Hematopoietic multipotent progenitor cell (in vitro differentiated cells): ENCODE measurements at regions not wholly inside any gene's neighbourhood (a gene's known extent, or its start where the extent isn't known, plus 50 kb on each side); places are given as distances from the start of the nearest gene placed in this dataset.
A peak's percentile ranks its signal among the peaks of the same experiment; 100 is the strongest.
"Not testable (repeated sequence)": the region's sequence is repeated elsewhere in the genome, so short reads cannot be mapped to it uniquely, and the experiment has no call there.

Experiments used
- DNase-seq, 3 donors: peaks; one replicate each; pipeline ENCODE4 v3.0.0-alpha.2; 2011 to 2015; ENCODE audit warnings: low read depth in 2 of 3, low spot score in 2 of 3

- DNase-seq: no peak
Measured at GRCh38 chr20:12112665-12113064, 195.0 kb downstream of the BTBD3 start.

DNA sequence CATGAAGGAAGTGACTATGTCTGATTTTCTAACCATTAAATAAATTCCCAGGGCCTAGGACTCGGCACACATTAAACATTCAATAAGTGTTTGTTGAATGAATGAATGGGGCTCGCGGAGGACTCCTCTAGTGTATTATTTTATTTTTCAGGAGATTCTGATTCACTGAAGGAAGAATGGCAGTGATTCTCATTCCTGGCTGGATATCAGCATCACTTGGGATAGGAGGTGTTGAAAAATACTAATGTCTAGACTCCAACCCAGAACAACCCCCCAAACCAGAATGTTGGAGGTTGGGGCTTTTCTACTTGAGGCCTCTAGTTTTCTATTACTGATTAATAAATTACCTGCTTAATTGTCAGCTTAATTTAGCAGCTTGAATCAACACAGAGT lies 195.4 kb downstream of the BTBD3 start:
- DNase-seq: no peak

DNA sequence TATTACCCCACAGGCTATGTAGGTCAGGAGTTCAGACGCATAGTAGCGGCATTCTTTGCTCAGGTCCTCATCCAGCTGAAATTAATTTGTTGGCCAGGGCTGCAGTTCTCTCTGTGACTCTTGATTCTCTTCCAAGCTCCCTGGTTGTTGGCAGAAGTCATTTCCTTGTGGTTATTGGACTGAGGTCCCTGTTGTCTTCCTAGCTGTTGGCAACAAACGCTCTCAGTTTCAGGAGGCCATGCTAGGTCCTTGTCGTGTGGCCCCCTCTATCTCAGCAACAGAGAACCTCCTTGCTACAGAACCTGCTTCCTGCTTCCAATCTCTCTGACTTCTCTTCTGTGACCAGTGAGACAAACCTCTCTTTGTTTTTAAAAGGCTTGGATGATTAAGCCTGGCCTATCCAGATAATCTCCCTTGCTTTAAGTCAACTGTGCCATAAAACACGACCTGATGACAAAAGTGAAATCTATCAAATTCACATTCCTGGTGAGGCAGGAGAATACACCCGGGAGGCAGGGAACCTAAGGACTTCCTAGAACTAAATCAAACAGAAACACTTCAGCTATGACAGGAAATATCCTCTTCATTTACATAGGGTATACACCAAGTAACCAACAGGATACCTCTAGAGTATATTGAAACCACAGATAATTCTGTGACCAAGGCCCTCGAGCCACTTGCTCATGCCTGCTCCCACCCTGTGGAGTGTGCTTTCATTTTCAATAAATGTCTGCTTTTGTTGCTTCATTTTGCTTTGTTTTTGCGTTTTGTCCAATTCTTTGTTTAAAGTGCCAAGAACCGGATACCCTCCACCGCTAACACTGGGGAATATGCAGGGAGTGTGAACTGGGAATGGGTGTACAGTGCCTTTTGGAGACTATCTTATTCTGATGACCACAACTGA lies 196.0 kb downstream of the BTBD3 start:
- DNase-seq: peak in 1 of 3 donors; percentile 32

GRCh38 chr20:12129114-12129513 lies 211.4 kb downstream of the BTBD3 start:
- DNase-seq: not testable (repeated sequence)

DNA sequence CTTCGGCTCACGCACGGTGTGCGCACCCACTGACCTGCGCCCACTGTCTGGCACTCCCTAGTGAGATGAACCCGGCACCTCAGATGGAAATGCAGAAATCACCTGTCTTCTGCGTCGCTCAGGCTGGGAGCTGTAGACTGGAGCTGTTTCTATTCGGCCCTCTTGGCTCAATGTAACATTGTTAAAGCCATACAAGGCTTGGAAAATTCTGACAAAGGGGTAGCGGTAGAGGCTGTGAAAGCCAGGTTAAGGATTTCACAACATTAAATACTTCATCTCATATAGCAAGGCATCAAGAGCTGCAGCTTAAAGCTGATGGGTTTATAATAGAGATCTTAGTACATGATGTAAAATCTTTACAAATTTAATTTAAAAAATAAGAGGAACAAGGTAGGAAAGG lies 211.8 kb downstream of the BTBD3 start:
- DNase-seq: not testable (repeated sequence)

- DNase-seq: no peak
Measured at GRCh38 chr20:12130781-12131180, 213.1 kb downstream of the BTBD3 start.

- DNase-seq: no peak
Measured at GRCh38 chr20:12133553-12133952, 215.9 kb downstream of the BTBD3 start.

- DNase-seq: not testable (repeated sequence)
Measured at GRCh38 chr20:12145951-12146350, 228.3 kb downstream of the BTBD3 start.

GRCh38 chr20:12152996-12153395 lies 235.3 kb downstream of the BTBD3 start:
- no peak for DNase-seq

DNA sequence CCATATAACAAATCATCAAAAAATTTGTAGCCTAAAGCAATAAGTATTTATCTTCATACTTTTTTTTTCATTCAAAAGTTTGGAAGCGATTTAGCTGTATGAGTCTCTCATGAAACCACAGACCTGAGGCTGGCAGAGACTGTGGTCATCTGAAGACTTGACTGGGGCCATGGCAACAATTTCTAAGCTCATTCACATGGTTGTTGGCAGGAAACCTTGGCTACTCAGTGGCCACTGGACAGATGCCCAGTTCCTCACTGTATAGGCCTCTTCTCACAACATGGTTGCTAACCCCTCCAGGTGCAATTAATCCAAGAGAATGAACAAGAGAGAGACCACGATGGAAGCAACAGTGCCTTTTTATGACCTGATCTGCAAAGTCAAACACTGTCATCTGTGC lies 235.9 kb downstream of the BTBD3 start:
- no peak for DNase-seq

GRCh38 chr20:12156252-12156651 lies 238.6 kb downstream of the BTBD3 start:
- no peak for DNase-seq

DNA sequence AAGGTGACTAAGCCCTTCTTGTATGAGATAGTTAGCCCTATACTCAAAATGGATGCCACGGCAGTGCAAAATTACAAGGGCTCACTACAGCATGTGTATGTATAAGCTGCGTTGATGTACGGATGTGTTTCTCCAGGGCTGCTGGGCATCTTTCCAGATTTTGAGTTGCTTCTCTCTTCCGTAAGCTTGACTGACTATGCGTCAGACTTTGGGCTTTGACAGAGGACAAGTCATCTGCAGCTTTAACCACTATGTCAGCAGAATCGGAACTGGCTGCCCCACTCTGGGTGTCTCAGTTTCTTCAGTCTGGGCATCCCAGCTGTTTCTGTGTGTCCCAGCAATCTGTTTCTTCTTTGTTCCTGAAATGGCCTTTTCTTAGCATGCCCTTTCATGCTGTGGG lies 241.6 kb downstream of the BTBD3 start:
- no peak for DNase-seq

- no peak for DNase-seq
Measured at GRCh38 chr20:12161734-12162133, 244.0 kb downstream of the BTBD3 start.

DNA sequence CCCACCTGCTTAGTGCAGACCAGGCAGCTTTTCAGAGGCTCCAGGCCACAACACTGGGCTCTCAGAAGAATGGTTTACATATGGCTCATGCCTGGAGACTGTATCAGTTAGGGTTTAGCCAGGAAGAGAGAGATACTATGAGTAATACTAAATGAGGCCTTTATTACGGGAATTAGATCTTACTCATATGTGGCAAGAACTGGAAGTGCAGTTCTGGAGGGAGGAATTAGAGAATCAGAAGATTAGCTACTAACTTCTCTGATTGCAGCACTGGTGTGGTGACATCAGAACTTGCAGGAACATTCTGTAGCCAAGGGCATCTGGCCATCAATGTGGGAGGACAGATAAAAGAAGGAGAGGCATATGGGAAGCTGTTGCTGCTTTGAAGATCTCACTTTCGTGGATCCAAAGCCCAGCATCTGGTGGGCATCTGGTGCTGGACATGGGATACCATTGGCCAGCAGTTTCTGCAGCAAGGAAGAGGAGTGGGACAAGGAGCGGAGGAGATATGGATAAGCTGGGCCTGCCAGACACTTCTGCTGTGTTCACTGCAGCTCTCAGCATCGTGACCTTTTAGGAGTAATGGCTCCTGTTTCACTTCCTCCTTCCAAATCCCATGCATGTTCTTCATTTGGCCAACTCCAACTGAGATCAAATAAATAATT lies 248.5 kb downstream of the BTBD3 start:
- DNase-seq: no peak

DNA sequence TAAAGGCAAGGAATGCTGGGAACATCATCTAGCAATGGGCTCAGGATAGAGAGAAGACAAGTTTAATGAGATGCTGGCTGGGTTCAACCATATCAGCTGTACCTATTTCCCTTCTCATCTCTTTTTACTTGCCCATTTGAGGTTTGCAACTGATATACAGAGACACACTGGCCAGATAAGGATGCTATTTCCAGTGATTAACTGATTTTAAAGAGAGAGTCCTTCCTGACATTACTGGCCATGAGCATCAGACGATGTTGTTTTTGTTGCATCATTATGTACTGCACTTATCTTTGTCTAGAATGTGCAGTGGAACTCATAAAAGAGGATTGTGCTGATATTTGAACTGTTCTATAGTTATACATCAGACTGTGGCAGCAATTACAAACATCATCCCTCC lies 252.7 kb downstream of the BTBD3 start:
- DNase-seq: no peak

GRCh38 chr20:12171923-12172524 lies 254.3 kb downstream of the BTBD3 start:
- peak in 1 of 3 donors; percentile 15 for DNase-seq

DNA sequence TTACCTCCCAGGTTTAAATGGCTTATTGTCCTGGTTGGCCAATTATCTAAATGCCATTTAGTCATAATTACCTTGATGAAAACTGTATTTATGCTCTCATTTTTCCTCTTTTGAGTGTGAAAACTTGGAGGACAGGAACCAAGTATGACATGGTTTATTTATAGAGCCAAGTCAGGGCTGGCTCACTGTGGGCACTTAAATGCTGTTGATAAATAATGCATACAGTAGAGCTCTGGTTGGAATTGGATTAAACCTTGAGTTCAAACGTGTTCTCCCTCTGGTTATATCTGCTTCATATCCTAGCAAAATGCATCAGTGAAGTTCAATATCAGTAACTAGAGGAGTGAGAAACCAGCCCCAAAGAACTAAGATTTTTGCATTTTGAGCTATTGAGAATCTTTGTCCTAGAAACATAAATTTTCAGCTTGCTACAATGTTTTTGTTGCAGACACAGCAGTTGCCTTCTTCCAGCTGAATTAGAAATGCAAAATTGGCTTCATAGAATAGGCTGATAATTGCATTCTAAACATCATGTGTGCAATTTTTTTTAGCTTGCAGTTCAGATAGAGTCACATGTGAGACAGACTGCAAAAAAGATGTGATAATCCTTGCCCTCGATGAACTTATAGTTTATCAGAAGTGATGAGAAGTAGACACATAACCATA lies 255.8 kb downstream of the BTBD3 start:
- DNase-seq: no peak

DNA sequence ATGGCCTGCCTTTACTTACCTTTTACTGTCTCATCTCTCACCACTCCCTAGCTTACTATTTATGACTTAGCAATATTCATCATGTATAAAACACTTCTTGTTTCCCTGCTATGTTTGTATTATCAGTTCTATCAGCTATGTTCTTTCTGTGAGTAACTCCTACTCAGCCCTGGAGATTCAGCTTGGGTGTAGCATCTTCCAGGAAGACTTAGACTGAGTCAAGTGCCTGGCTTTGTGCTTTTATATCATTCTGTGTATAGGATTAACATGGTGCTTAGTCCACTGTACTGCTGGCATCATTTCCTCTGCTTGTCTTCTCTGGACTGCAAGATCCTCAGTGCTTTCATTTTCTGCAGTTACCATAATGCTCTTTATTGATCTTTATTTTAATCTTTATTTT lies 257.8 kb downstream of the BTBD3 start:
- DNase-seq: no peak

DNA sequence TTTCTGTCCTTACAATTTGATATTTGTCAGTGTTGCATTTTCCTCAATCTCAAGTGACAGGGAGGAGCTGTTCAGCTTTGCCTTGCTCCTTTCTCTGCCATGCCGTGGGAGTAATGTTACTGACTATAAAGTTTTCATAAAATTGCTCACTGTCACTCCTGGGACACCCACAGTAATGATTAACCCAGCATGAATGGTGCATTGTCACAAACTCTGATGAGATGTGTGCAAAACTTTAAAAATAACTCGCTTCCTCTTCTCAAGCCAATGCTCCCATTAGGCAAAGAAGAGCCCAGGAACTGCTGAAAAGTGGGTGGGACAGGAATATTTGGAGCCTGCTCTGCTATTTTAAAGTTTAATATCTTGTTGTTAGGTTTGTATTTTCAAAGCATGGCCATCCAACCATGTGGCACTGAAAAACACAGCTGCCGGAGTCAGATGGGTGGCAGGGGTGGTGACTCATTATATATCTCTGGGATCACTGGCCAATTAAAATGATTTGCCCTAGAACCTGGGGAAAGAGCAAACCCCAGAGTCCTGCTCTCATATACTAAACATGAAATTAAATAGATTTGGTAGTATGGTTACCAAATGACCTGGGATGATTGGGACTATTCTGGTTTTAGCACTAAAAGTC lies 260.1 kb downstream of the BTBD3 start:
- no peak for DNase-seq

DNA sequence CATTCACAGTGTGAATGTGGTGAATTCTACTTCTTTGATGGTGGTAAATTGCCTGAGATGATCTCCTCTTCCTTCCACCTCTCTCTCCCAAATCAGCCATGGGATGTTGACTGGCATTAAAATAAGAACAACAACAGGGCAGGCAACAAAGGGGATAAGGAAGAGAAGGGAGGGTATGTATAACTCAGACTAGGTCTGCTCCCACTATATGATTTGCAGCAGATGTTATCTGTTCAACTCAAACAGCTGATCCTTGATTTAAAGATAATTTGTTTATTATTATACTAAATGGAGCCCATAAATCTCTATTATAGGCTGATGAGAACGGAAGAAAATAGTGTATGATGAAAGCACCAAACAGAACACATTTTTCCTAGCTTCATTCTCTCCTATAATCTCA lies 262.0 kb downstream of the BTBD3 start:
- no peak for DNase-seq
